Stimulated activated CD8-positive, alpha-beta memory T cell treated with anti-CD3 and anti-CD28 coated beads, Interleukin-4, amount 100 ng/mL, for 1 hour (primary cell): ENCODE measurements at regions not wholly inside any gene's neighbourhood (a gene's known extent, or its start where the extent isn't known, plus 50 kb on each side); places are given as distances from the start of the nearest gene placed in this dataset.

ENCODE experiments used
- DNase-seq, 2 donors: peaks; one replicate each; pipeline ENCODE4 v3.0.0-alpha.2; 2020; ENCODE audit warnings: low read depth in 2 of 2, low spot score in 1 of 2

GRCh38 chr17:77690271-77691161 lies 268.0 kb upstream of the TNRC6C start:
- no peak for DNase-seq

- DNase-seq = no peak
These were observed 267.1 kb upstream of the TNRC6C start for GRCh38 chr17:77691216-77692085.

DNA sequence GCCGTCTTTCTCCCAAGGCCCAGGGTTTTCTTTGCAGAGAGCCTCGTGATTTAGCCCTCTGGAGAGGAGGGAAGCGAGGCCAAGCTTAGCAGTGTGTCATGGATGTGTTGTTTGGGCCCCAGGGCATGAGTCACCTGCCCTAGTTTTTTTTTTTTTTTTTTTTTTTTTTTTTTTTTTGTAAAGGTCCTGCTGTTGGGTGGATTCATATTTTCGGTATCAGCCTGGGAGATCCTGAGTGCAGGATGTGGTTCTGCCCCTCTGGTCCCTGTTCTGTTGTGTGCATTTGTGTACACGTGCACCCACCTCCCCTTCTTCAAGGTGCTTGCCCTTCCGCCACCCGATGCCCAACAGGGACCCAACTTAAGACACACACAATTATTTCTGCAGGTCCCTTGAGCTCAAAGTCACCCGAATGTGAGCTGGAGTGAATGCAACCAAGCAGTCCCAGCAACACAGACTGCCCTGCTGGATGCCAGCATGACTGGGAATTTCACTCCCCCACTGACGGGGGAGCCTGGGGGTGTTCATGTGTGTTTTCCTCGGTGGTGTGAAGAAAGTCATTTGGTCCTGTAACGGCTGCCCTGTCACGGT lies 265.8 kb upstream of the TNRC6C start:
- no peak for DNase-seq

- DNase-seq = no peak
These were observed 265.2 kb upstream of the TNRC6C start for GRCh38 chr17:77693301-77693700.

DNA sequence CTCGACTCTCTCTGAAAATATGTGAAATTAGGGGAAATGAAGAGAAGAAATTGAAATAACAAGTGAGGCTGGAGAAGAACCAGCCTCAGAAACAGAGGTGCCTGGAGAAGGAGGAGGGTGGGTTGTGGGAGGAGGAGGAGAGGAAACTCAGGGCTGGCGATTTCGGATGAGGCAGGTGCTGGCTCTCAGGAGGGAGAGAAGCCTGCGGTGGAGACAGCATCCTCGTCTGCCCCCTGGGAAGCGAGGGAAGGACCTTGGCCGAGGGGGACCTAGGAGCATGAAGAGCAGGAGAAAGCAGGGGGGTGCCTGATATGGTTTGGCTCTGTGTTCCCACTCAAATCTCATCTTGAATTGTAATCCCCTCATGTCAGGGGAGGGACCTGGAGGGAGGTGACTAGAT lies 264.7 kb upstream of the TNRC6C start:
- DNase-seq = no peak

GRCh38 chr17:77694391-77695363 lies 263.8 kb upstream of the TNRC6C start:
- DNase-seq = no peak

- no peak for DNase-seq
These were observed 263.1 kb upstream of the TNRC6C start for GRCh38 chr17:77695386-77695785.

DNA sequence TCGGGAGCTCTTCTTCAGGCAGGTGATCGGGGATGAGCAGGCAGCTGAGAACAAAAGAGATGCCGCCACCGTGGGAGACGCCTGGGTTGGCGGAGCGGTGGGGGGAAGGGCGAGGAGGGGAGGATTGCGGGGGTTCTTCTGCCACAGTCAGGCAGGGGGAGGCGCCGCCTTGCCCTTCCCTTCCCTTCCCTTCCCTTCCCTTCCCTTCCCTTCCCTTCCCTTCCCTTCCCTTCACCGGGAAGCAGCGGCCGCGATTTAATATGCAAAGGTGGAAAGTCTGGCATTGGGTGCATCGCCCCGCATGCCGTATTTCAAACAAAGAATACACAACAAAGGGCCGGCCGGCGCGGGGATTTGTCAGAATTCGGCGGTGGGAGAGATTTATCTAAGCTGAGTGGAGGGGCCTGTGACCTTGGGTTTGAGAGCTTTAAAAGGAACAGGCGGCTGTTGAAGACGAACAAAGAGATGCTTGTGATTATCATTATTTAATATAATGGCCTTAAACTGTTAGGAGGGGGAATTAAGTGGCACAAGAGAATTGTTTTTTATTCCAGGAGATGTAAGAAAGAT lies 262.3 kb upstream of the TNRC6C start:
- DNase-seq = no peak

- no peak for DNase-seq
These were observed 261.6 kb upstream of the TNRC6C start for GRCh38 chr17:77696721-77697460.

DNA sequence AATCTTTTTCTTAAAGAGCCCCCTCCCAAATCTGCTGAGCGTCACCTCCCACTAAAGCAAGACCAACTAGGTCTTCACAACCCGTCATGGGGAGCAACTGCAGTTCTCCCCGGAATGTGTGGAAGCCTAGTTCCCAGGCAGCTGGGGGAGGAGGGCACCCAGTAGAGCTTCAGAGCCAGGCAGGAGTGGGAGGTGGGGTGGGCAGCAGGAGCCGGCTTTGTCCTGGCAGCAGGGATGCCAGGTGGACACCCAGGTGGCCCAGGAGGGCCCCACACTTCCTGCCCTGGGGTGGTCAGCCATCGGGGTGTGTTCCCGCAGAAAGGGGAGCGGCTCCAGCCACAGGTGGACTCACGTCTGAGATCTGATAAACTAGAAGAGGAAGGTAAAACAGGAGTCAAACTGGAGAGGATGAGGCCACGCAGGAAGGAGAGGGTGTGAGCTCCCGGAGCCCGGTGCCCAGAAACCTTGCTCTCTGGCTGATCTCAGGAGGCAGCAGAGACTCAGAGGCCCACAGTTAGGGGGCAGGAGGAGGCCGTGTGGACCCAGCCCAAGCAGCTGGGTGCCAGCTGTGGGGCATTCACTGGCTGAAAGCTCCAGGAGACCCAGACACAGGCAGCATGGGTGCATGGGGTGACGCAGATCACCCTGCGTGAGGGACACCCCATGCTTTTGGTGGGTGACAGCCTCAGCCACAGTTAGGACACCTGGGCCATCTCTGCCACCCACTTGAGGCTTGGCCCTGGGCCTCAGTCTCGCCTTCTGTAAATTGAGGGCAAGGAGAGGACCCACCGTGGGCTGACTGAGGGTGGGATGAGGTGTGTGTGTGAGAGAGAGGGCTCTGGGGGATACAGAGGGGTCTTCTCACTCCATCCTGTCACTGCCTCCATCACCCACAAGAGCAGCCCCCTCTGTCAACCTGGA lies 260.8 kb upstream of the TNRC6C start:
- DNase-seq = no peak

- DNase-seq = no peak
These were observed 259.4 kb upstream of the TNRC6C start for GRCh38 chr17:77698903-77699623.

- no peak for DNase-seq
These were observed 258.2 kb upstream of the TNRC6C start for GRCh38 chr17:77700165-77700881.

GRCh38 chr17:77701996-77702395 lies 256.5 kb upstream of the TNRC6C start:
- DNase-seq = no peak

- DNase-seq = no peak
These were observed 254.3 kb upstream of the TNRC6C start for GRCh38 chr17:77704048-77704815.

DNA sequence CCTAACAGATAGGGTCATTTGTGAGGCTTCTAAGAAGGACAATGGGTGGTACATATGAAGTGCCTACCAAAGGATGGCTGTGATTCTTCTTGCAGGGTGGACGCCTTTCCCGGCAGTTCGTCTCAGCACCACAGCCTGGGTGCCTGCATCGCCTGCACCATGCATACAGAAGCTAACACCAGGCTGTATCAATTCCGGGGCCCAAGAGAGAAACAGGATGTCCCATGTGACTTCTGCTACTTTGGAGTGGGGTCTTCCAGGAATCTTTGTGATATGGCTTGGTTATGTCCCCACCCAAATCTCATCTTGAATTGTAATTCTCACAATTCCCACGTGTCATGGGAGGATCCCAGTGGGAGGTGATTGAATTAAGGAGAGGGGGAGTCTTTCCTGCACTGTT lies 251.6 kb upstream of the TNRC6C start:
- no peak for DNase-seq

- no peak for DNase-seq
These were observed 251.0 kb upstream of the TNRC6C start for GRCh38 chr17:77707546-77707945.
